ENCODE measurements at regions not wholly inside any gene's neighbourhood (a gene's known extent, or its start where the extent isn't known, plus 50 kb on each side); places are given as distances from the start of the nearest gene placed in this dataset.

DNA sequence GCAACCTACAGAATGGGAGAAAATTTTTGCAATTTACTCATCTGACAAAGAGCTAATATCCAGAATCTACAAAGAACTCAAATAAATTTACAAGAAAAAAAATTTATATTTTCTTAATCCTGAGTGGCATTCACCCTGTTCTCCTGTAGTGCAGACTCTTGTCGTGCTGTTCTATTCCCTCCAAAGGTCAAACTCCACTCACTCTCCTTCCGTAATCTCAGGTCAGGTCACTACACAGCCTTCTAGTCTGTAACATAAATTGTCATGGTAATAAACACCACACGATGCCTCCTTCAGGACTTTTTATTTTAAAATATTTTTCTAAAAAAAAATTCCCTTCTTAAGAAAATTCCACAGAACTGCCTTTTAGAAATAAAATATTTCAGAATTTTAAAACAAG lies 417.9 kb upstream of the GCFC2 start:
- no peaks in the 10 kb centered on the region for H3K4me1 ChIP-seq (ENCODE audit: insufficient read depth, low read length, poor library complexity, severe bottlenecking)
- TF ChIP-seq EZH2phosphoT487 (IDR thresholded peaks at IDR 0.05; ENCODE audit: borderline replicate concordance) = no peak
- TF ChIP-seq, protein P1, sequence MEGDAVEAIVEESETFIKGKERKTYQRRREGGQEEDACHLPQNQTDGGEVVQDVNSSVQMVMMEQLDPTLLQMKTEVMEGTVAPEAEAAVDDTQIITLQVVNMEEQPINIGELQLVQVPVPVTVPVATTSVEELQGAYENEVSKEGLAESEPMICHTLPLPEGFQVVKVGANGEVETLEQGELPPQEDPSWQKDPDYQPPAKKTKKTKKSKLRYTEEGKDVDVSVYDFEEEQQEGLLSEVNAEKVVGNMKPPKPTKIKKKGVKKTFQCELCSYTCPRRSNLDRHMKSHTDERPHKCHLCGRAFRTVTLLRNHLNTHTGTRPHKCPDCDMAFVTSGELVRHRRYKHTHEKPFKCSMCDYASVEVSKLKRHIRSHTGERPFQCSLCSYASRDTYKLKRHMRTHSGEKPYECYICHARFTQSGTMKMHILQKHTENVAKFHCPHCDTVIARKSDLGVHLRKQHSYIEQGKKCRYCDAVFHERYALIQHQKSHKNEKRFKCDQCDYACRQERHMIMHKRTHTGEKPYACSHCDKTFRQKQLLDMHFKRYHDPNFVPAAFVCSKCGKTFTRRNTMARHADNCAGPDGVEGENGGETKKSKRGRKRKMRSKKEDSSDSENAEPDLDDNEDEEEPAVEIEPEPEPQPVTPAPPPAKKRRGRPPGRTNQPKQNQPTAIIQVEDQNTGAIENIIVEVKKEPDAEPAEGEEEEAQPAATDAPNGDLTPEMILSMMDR (conservative IDR thresholded peaks at IDR 0.05; ENCODE audit: low read length) = no peak
- H3K4me3 ChIP-seq (ENCODE audit: low read length, poor library complexity, severe bottlenecking) = no peak overlapping the region
- no peaks in the 10 kb centered on the region for H4K20me1 ChIP-seq (ENCODE audit: insufficient read depth, low read length, poor library complexity, severe bottlenecking)
- H3F3A ChIP-seq (ENCODE audit: low read depth) = no peaks in the 10 kb centered on the region
- no peaks in the 10 kb centered on the region for H3K27me3 ChIP-seq (ENCODE audit: insufficient read depth, low read length, poor library complexity, severe bottlenecking)
- H2AFZ ChIP-seq (ENCODE audit: low read length) = no peak overlapping the region
- H3K79me2 ChIP-seq (ENCODE audit: insufficient read depth, low read length) = no peaks in the 10 kb centered on the region
- H3K36me3 ChIP-seq (ENCODE audit: insufficient read depth, low read length) = no peaks in the 10 kb centered on the region
- no peaks in the 10 kb centered on the region for H3K9me3 ChIP-seq (ENCODE audit: insufficient read depth, low read depth, low read length)
- no peak overlapping the region for H3K9ac ChIP-seq (ENCODE audit: low read depth, low read length, poor library complexity, severe bottlenecking)
- H3K4me2 ChIP-seq (ENCODE audit: low read depth, low read length, poor library complexity, severe bottlenecking) = no peak overlapping the region
- no peaks in the 10 kb centered on the region for H3K9me2 ChIP-seq (replicated peaks; ENCODE audit: low read depth, low read length)

DNA sequence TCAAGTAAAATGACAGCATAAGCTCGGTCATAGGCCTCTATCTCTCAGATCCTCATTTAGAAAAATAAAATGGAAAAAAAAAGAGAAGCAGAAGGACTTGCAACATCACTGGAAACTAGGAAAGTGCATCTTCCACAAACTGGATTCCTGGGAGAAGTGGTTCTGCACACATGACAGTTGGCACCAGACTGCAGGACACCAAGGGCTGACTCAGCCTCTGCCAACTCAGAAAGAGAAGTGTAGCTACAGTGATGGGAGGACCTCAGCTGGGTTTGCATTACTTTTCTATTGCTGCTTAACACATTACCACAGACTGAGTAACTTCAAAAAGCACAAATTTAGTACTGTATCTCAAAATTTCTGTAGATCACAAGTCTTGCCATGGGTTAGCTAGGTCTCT lies 409.5 kb upstream of the GCFC2 start:
- no peak overlapping the region for H2AFZ ChIP-seq (ENCODE audit: low read length)
- H4K20me1 ChIP-seq (ENCODE audit: insufficient read depth, low read length, poor library complexity, severe bottlenecking) = no peaks in the 10 kb centered on the region
- no peaks in the 10 kb centered on the region for H3K79me2 ChIP-seq (ENCODE audit: insufficient read depth, low read length)
- no peak for TF ChIP-seq EZH2phosphoT487 (IDR thresholded peaks at IDR 0.05; ENCODE audit: borderline replicate concordance)
- TF ChIP-seq, protein P1 (conservative IDR thresholded peaks at IDR 0.05; ENCODE audit: low read length) = no peak
- H3K9me2 ChIP-seq (replicated peaks; ENCODE audit: low read depth, low read length) = no peaks in the 10 kb centered on the region
- H3K9ac ChIP-seq (ENCODE audit: low read depth, low read length, poor library complexity, severe bottlenecking) = no peak overlapping the region
- H3K4me3 ChIP-seq (ENCODE audit: low read length, poor library complexity, severe bottlenecking) = no peak overlapping the region
- no peaks in the 10 kb centered on the region for H3F3A ChIP-seq (ENCODE audit: low read depth)
- no peaks in the 10 kb centered on the region for H3K36me3 ChIP-seq (ENCODE audit: insufficient read depth, low read length)
- H3K4me2 ChIP-seq (ENCODE audit: low read depth, low read length, poor library complexity, severe bottlenecking) = no peak overlapping the region
- H3K27me3 ChIP-seq (ENCODE audit: insufficient read depth, low read length, poor library complexity, severe bottlenecking) = no peaks in the 10 kb centered on the region
- H3K9me3 ChIP-seq (ENCODE audit: insufficient read depth, low read depth, low read length) = no peaks in the 10 kb centered on the region
- H3K4me1 ChIP-seq (ENCODE audit: insufficient read depth, low read length, poor library complexity, severe bottlenecking) = no peaks in the 10 kb centered on the region

DNA sequence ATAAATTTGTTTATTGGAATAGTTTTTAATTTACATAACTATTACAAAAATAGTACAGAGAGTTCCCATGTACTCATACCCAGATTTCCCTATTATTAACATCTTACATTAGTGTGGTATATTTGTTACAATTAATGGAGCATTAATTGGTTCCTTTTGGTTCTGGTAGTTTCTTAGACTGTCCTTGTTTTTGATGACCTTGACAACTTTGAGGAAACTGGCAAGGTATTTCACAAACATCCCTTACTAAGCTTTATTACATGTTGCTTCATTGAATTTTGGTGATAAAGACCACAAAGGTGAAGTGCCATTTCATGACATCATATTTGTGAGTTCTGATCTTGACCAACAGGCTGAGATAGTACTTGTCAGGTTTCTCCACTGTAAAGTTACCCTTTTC lies 379.0 kb upstream of the GCFC2 start:
- H3K4me2 ChIP-seq (ENCODE audit: low read depth, low read length, poor library complexity, severe bottlenecking) = no peak overlapping the region
- no peaks in the 10 kb centered on the region for H3K36me3 ChIP-seq (ENCODE audit: insufficient read depth, low read length)
- H3K9me3 ChIP-seq (ENCODE audit: insufficient read depth, low read depth, low read length) = no peaks in the 10 kb centered on the region
- no peaks in the 10 kb centered on the region for H4K20me1 ChIP-seq (ENCODE audit: insufficient read depth, low read length, poor library complexity, severe bottlenecking)
- no peaks in the 10 kb centered on the region for H3K79me2 ChIP-seq (ENCODE audit: insufficient read depth, low read length)
- no peaks in the 10 kb centered on the region for H3K9me2 ChIP-seq (replicated peaks; ENCODE audit: low read depth, low read length)
- H3K4me3 ChIP-seq (ENCODE audit: low read length, poor library complexity, severe bottlenecking) = no peak overlapping the region
- H3K27me3 ChIP-seq (ENCODE audit: insufficient read depth, low read length, poor library complexity, severe bottlenecking) = no peaks in the 10 kb centered on the region
- H2AFZ ChIP-seq (ENCODE audit: low read length) = no peak overlapping the region
- no peak for TF ChIP-seq EZH2phosphoT487 (IDR thresholded peaks at IDR 0.05; ENCODE audit: borderline replicate concordance)
- TF ChIP-seq, protein P1 (conservative IDR thresholded peaks at IDR 0.05; ENCODE audit: low read length) = no peak
- no peaks in the 10 kb centered on the region for H3F3A ChIP-seq (ENCODE audit: low read depth)
- no peak overlapping the region for H3K9ac ChIP-seq (ENCODE audit: low read depth, low read length, poor library complexity, severe bottlenecking)
- H3K4me1 ChIP-seq (ENCODE audit: insufficient read depth, low read length, poor library complexity, severe bottlenecking) = no peaks in the 10 kb centered on the region
